Effector memory CD8-positive, alpha-beta T cell (primary cell): ENCODE measurements at regions not wholly inside any gene's neighbourhood (a gene's known extent, or its start where the extent isn't known, plus 50 kb on each side); places are given as distances from the start of the nearest gene placed in this dataset.

ENCODE experiments used
- ATAC-seq: fragments of 150-1000 bp; cut with Tn5 transposase; replicated peaks from 2 replicates; pipeline ENCODE4 v1.10.0; 2021; ENCODE audit warnings: mild to moderate bottlenecking, moderate library complexity
- DNase-seq, 3 experiments: peaks; one replicate each; pipeline ENCODE4 v3.0.0; 2021
- H3K27ac Mint-ChIP-seq, 2 donors: one replicate each; pipeline ENCODE4 v1.8.0; 2022; ENCODE audit warnings: mild to moderate bottlenecking in 2 of 2, mixed read lengths in 2 of 2, moderate library complexity in 2 of 2
- H3K27me3 Mint-ChIP-seq, 2 donors: one replicate each; pipeline ENCODE4 v1.8.0; 2022; ENCODE audit warnings: mixed read lengths in 2 of 2
- H3K36me3 Mint-ChIP-seq: one replicate; pipeline ENCODE4 v1.8.0; 2022; ENCODE audit warnings: mild to moderate bottlenecking, moderate library complexity, mixed read lengths; ENCODE audit not compliant: insufficient read depth
- H3K4me1 Mint-ChIP-seq, 2 donors: one replicate each; pipeline ENCODE4 v1.8.0; 2022; ENCODE audit warnings: low read depth in 2 of 2, mixed read lengths in 2 of 2
- H3K4me3 Mint-ChIP-seq, 2 donors: one replicate each; pipeline ENCODE4 v1.8.0; 2022; ENCODE audit warnings: mild to moderate bottlenecking in 2 of 2, mixed read lengths in 2 of 2, moderate library complexity in 2 of 2
- H3K9me3 Mint-ChIP-seq, 2 donors: one replicate each; pipeline ENCODE4 v1.8.0; 2022; ENCODE audit warnings: mixed read lengths in 2 of 2

- no peak overlapping the region for H3K4me3 Mint-ChIP-seq
- H3K27ac Mint-ChIP-seq, result no peak overlapping the region
- H3K27me3 Mint-ChIP-seq, result peaks cover 0 to 9% of the 10 kb centered on the region in 2 donors
- ATAC-seq (no peak), DNase-seq (no peak)
- H3K4me1 Mint-ChIP-seq, result peaks cover 0 to 4% of the 10 kb centered on the region in 2 donors
- no peaks in the 10 kb centered on the region for H3K9me3 Mint-ChIP-seq
- H3K36me3 Mint-ChIP-seq, result peaks cover 3% of the 10 kb centered on the region
These were observed 67.7 kb upstream of the RUNX1 start for GRCh38 chr21:35116777-35117176.

- no peak overlapping the region for H3K27ac Mint-ChIP-seq
- ATAC-seq (no peak), DNase-seq (no peak)
- H3K4me3 Mint-ChIP-seq, result no peak overlapping the region
- peaks cover 3% of the 10 kb centered on the region for H3K36me3 Mint-ChIP-seq
- H3K9me3 Mint-ChIP-seq, result no peaks in the 10 kb centered on the region
- H3K4me1 Mint-ChIP-seq, result peaks cover 0 to 4% of the 10 kb centered on the region in 2 donors
- H3K27me3 Mint-ChIP-seq, result peaks cover 0 to 9% of the 10 kb centered on the region in 2 donors
These were observed 64.0 kb upstream of the RUNX1 start for GRCh38 chr21:35113064-35113463.

- Mint-ChIP-seq H3K9me3 (no peaks in the 10 kb centered on the region), H3K27ac (no peak overlapping the region), H3K36me3 (peaks cover 3% of the 10 kb centered on the region), H3K27me3 (no peaks in the 10 kb centered on the region), H3K4me3 (no peak overlapping the region), H3K4me1 (no peaks in the 10 kb centered on the region)
- DNase-seq (no peak), ATAC-seq (no peak)
These were observed 62.3 kb upstream of the RUNX1 start for GRCh38 chr21:35111321-35111930.

GRCh38 chr21:35108887-35109286 is 59.8 kb upstream of the RUNX1 start:
- Mint-ChIP-seq H3K36me3 (peaks cover 3% of the 10 kb centered on the region), H3K9me3 (no peaks in the 10 kb centered on the region), H3K4me1 (no peaks in the 10 kb centered on the region), H3K4me3 (no peak overlapping the region), H3K27me3 (no peaks in the 10 kb centered on the region), H3K27ac (no peak overlapping the region)
- ATAC-seq, result no peak
- DNase-seq, result no peak

- DNase-seq (no peak), ATAC-seq (no peak)
- Mint-ChIP-seq H3K9me3 (no peaks in the 10 kb centered on the region), H3K36me3 (no peaks in the 10 kb centered on the region), H3K4me1 (no peaks in the 10 kb centered on the region), H3K27ac (no peak overlapping the region), H3K4me3 (no peak overlapping the region), H3K27me3 (no peaks in the 10 kb centered on the region)
These were observed 58.4 kb upstream of the RUNX1 start for GRCh38 chr21:35107520-35107919.

GRCh38 chr21:35106246-35106835 is 57.2 kb upstream of the RUNX1 start:
- DNase-seq (no peak), ATAC-seq (no peak)
- Mint-ChIP-seq H3K9me3 (no peaks in the 10 kb centered on the region), H3K4me3 (no peak overlapping the region), H3K36me3 (no peaks in the 10 kb centered on the region), H3K27ac (no peak overlapping the region), H3K27me3 (no peaks in the 10 kb centered on the region), H3K4me1 (no peaks in the 10 kb centered on the region)

- DNase-seq (no peak), ATAC-seq (peak; percentile 40)
- H3K36me3 Mint-ChIP-seq, result no peaks in the 10 kb centered on the region
- H3K4me1 Mint-ChIP-seq, result no peaks in the 10 kb centered on the region
- H3K4me3 Mint-ChIP-seq, result no peak overlapping the region
- no peak overlapping the region for H3K27ac Mint-ChIP-seq
- no peaks in the 10 kb centered on the region for H3K9me3 Mint-ChIP-seq
- no peaks in the 10 kb centered on the region for H3K27me3 Mint-ChIP-seq
These were observed 53.6 kb upstream of the RUNX1 start for GRCh38 chr21:35102488-35103371.

GRCh38 chr21:35100349-35100811 is 51.3 kb upstream of the RUNX1 start:
- H3K27ac Mint-ChIP-seq, result no peak overlapping the region
- H3K4me1 Mint-ChIP-seq, result no peaks in the 10 kb centered on the region
- no peak for ATAC-seq
- H3K36me3 Mint-ChIP-seq, result no peaks in the 10 kb centered on the region
- no peaks in the 10 kb centered on the region for H3K9me3 Mint-ChIP-seq
- DNase-seq, result no peak
- no peak overlapping the region for H3K4me3 Mint-ChIP-seq
- no peaks in the 10 kb centered on the region for H3K27me3 Mint-ChIP-seq

- Mint-ChIP-seq H3K36me3 (no peaks in the 10 kb centered on the region), H3K4me3 (no peak overlapping the region), H3K27me3 (no peaks in the 10 kb centered on the region), H3K27ac (no peak overlapping the region), H3K9me3 (no peaks in the 10 kb centered on the region), H3K4me1 (no peaks in the 10 kb centered on the region)
- DNase-seq (no peak), ATAC-seq (no peak)
These were observed 50.2 kb upstream of the RUNX1 start for GRCh38 chr21:35099310-35099709.
